ENCODE measurements at regions not wholly inside any gene's neighbourhood (a gene's known extent, or its start where the extent isn't known, plus 50 kb on each side); places are given as distances from the start of the nearest gene placed in this dataset.

- H3K4me3 ChIP-seq (ENCODE audit: low read depth, low read length) = no peak overlapping the region
- DNase-seq = no peak
- TF ChIP-seq, protein P1, sequence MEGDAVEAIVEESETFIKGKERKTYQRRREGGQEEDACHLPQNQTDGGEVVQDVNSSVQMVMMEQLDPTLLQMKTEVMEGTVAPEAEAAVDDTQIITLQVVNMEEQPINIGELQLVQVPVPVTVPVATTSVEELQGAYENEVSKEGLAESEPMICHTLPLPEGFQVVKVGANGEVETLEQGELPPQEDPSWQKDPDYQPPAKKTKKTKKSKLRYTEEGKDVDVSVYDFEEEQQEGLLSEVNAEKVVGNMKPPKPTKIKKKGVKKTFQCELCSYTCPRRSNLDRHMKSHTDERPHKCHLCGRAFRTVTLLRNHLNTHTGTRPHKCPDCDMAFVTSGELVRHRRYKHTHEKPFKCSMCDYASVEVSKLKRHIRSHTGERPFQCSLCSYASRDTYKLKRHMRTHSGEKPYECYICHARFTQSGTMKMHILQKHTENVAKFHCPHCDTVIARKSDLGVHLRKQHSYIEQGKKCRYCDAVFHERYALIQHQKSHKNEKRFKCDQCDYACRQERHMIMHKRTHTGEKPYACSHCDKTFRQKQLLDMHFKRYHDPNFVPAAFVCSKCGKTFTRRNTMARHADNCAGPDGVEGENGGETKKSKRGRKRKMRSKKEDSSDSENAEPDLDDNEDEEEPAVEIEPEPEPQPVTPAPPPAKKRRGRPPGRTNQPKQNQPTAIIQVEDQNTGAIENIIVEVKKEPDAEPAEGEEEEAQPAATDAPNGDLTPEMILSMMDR (IDR thresholded peaks at IDR 0.05; ENCODE audit: low read depth, low read length) = no peak
Observed at GRCh38 chr3:188068342-188068741, 85.6 kb upstream of the LPP start.

DNA sequence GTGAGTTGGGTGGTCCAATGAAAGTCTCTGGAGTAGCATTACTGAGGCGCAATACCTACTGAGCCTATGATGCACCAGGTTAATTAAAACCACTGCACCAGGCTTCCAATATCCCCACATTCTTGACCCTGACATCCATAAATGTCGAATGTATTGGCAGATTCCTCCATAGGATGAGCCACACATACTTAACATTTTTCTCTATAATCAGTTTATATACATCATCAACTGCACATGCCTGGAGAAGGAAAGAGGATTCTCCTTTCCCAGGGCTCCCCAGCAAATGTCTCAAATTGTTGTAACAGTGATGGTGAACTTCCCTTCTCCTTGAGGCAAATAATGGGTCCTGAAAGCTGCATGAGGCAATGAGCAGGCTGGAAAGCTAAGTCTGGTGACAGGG lies 82.3 kb upstream of the LPP start:
- Histone ChIP-seq H3K9me3 (ENCODE audit: severe bottlenecking) (no peaks in the 10 kb centered on the region), H3K4me3 (ENCODE audit: low read depth, low read length) (no peak overlapping the region), H3K36me3 (no peaks in the 10 kb centered on the region), H3K27me3 (ENCODE audit: insufficient read depth, low read depth, severe bottlenecking) (no peaks in the 10 kb centered on the region), H3K27ac (no peak overlapping the region)
- TF ChIP-seq, protein P1 (IDR thresholded peaks at IDR 0.05; ENCODE audit: low read depth, low read length) = no peak
- no peak for DNase-seq

More at GRCh38 chr3:188068342-188068741, 85.6 kb upstream of the LPP start:
- Histone ChIP-seq H3K36me3 (no peaks in the 10 kb centered on the region), H3K9me3 (ENCODE audit: severe bottlenecking) (no peaks in the 10 kb centered on the region), H3K27ac (no peak overlapping the region), H3K27me3 (ENCODE audit: insufficient read depth, low read depth, severe bottlenecking) (no peaks in the 10 kb centered on the region)

DNA sequence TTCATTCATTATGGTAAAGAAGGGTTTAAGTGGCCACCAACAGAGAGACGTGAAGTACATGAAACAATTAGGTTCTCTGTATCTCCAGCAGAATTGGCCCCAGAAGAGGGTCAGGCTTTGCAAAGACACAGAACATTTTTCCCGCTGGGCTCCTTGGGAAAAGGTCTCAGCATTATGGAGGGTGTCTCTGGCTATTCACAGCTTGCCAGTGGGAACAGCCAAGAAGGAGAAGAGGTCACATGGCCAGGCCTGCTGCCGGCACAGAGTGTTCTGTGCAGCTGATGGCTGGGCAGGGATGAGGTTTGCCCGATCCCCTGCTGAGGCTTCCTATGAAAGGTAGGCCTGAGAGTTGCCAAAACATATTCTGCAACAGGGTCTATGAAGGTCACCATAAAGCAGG lies 77.8 kb upstream of the LPP start:
- no peak for DNase-seq
- H3K27me3 ChIP-seq (ENCODE audit: insufficient read depth, low read depth, severe bottlenecking) = no peaks in the 10 kb centered on the region
- peaks cover 5% of the 10 kb centered on the region for H3K9me3 ChIP-seq (ENCODE audit: severe bottlenecking)
- H3K27ac ChIP-seq = no peak overlapping the region
- TF ChIP-seq, protein P1 (IDR thresholded peaks at IDR 0.05; ENCODE audit: low read depth, low read length) = no peak
- no peak overlapping the region for H3K4me3 ChIP-seq (ENCODE audit: low read depth, low read length)
- no peaks in the 10 kb centered on the region for H3K36me3 ChIP-seq

GRCh38 chr3:188077160-188077799 lies 76.7 kb upstream of the LPP start:
- no peaks in the 10 kb centered on the region for H3K36me3 ChIP-seq
- H3K27me3 ChIP-seq (ENCODE audit: insufficient read depth, low read depth, severe bottlenecking) = no peaks in the 10 kb centered on the region
- no peak overlapping the region for H3K27ac ChIP-seq
- TF ChIP-seq, protein P1 (IDR thresholded peaks at IDR 0.05; ENCODE audit: low read depth, low read length) = no peak
- peaks cover 5% of the 10 kb centered on the region for H3K9me3 ChIP-seq (ENCODE audit: severe bottlenecking)
- DNase-seq = no peak
- H3K4me3 ChIP-seq (ENCODE audit: low read depth, low read length) = no peak overlapping the region

DNA sequence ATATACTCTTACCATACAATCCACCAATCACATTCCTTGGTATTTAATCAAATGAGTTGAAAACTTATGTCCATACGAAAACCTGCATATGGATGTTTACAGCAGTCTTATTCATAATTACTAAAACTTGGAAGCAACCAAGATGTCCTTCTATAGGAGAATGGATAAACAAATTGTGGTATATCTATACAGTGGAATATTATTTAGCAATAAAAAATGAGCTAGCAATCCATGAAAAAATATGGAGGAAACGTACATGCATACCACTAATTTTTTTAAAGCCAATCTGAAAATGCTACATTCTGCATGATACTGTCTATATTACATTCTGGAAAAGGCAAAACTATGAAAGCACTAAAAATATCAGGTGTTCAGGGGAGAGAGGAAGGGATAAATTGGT lies 73.9 kb upstream of the LPP start:
- Histone ChIP-seq H3K4me3 (ENCODE audit: low read depth, low read length) (no peak overlapping the region), H3K27me3 (ENCODE audit: insufficient read depth, low read depth, severe bottlenecking) (no peaks in the 10 kb centered on the region), H3K27ac (no peak overlapping the region), H3K36me3 (no peaks in the 10 kb centered on the region), H3K9me3 (ENCODE audit: severe bottlenecking) (peaks cover 5% of the 10 kb centered on the region)
- TF ChIP-seq, protein P1 (IDR thresholded peaks at IDR 0.05; ENCODE audit: low read depth, low read length) = no peak
- no peak for DNase-seq

GRCh38 chr3:188082031-188082430 lies 71.9 kb upstream of the LPP start:
- TF ChIP-seq, protein P1 (IDR thresholded peaks at IDR 0.05; ENCODE audit: low read depth, low read length) = no peak
- H3K4me3 ChIP-seq (ENCODE audit: low read depth, low read length) = no peak overlapping the region
- no peaks in the 10 kb centered on the region for H3K36me3 ChIP-seq
- DNase-seq = no peak
- H3K27me3 ChIP-seq (ENCODE audit: insufficient read depth, low read depth, severe bottlenecking) = no peaks in the 10 kb centered on the region
- peaks cover 5% of the 10 kb centered on the region for H3K9me3 ChIP-seq (ENCODE audit: severe bottlenecking)
- H3K27ac ChIP-seq = no peak overlapping the region

Data from WERI-Rb-1 (cell line).